ENCODE measurements at regions not wholly inside any gene's neighbourhood (a gene's known extent, or its start where the extent isn't known, plus 50 kb on each side); places are given as distances from the start of the nearest gene placed in this dataset.

- TF ChIP-seq CTCF (IDR thresholded peaks at IDR 0.05) (no peak), POLR2A (IDR thresholded peaks at IDR 0.05) (no peak)
Measured at GRCh38 chr18:30277676-30278075, 764.9 kb downstream of the DSC3 start.
